AG04449 (cell line): ENCODE measurements at regions not wholly inside any gene's neighbourhood (a gene's known extent, or its start where the extent isn't known, plus 50 kb on each side); places are given as distances from the start of the nearest gene placed in this dataset.

ENCODE experiments used
- CTCF ChIA-PET: fragments of 350-600 bp; formaldehyde crosslinking; extraction: SDS; loops from one replicate; lab custom pipeline; 2021; ENCODE audit warnings: antibody characterized with exemption; lab: Yijun Ruan, JAX
- POLR2A ChIA-PET: fragments of 400-600, 350-600 bp; formaldehyde crosslinking; extraction: SDS; loops from one replicate; lab custom pipeline; 2020; ENCODE audit warnings: antibody characterized with exemption, inconsistent platforms; lab: Yijun Ruan, JAX
- DNase-seq: peaks from one replicate; pipeline ENCODE4 v3.0.0-alpha.2; 2010; ENCODE audit warnings: low read depth, low spot score
- H3K4me3 ChIP-seq: 2 replicates; pipeline ENCODE4 v1.5.1; 2011; ENCODE audit warnings: low read depth, mild to moderate bottlenecking, control low read depth, low read length
- CTCF ChIP-seq: IDR thresholded peaks from one replicate; pipeline ENCODE4 v1.5.1; 2011; ENCODE audit warnings: mild to moderate bottlenecking, moderate library complexity, low read length, control low read depth, inconsistent platforms; ENCODE audit not compliant: insufficient read depth; ENCODE audit errors: missing control alignments

GRCh38 chr14:82354126-82354525 lies 820.5 kb upstream of the SEL1L start:
- no peak for TF ChIP-seq CTCF
- CTCF ChIA-PET = no interaction called here
- POLR2A ChIA-PET = no interaction called here
- no peak for DNase-seq
- no peak overlapping the region for H3K4me3 ChIP-seq

GRCh38 chr14:82359201-82359600 lies 825.5 kb upstream of the SEL1L start:
- no peak for TF ChIP-seq CTCF
- H3K4me3 ChIP-seq = no peak overlapping the region
- DNase-seq = no peak
- POLR2A ChIA-PET = no interaction called here
- CTCF ChIA-PET = no interaction called here

DNA sequence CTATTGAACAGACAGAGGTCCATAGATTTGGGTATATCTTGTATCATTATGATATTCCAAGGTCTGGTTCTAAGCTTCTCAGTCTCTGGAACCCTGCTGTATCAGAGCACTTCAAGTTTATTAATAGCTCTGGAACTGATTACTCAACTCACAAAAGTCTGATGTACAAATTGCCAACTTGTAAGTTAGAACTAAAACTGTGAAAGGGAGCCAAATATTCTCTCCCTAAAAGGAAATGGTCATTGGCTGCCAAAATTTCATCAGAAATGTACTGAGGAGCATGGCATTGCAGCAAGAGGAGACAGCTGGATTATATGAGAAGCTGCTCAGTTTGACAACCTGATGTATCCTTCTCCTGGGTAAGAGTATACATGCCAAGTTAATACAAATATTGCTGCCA lies 828.8 kb upstream of the SEL1L start:
- ChIA-PET POLR2A (no interaction called here), CTCF (no interaction called here)
- no peak overlapping the region for H3K4me3 ChIP-seq
- no peak for DNase-seq
- TF ChIP-seq CTCF = no peak

DNA sequence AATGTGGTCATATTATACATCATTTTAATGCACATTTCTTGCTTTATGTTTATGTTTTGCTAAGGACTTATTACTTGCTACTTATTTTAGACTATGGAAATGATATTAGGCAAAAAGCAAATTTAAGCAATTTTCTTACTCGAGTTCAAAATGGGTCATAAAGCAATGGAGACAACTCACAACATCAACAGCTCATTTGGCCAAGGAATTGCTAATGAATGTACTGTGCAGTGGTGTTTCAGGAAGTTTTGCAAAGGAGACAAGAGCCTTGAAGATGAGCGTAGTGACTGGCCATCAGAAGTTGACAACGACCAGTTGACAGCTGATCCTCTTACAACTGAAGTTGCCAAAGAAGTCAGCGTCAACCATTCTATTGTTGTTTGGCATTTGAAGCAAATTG lies 831.8 kb upstream of the SEL1L start:
- DNase-seq = no peak
- CTCF ChIA-PET = no interaction called here
- POLR2A ChIA-PET = no interaction called here
- no peak for TF ChIP-seq CTCF
- H3K4me3 ChIP-seq = no peak overlapping the region

- POLR2A ChIA-PET = no interaction called here
- CTCF ChIA-PET = no interaction called here
- H3K4me3 ChIP-seq = no peak overlapping the region
- no peak for DNase-seq
- no peak for TF ChIP-seq CTCF
Measured at GRCh38 chr14:82366803-82367202, 833.1 kb upstream of the SEL1L start.

DNA sequence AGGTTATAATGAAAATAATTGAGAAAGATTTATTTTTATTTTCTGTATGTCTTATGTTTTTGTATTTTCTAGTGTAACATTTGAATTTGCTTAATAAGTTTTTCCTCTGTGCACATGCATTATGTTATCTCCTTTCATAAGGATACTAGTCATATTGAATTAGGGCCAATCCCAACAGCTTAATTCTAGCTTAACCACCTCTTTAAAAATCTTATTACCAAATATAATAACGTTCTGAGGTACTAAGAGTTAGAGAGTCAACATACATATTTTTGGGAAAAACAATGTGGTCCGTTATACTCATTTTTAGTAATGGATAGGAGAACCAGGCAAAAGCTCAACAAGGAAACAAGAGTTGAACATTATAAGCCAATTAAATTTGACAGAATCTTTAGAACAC lies 845.6 kb upstream of the SEL1L start:
- ChIA-PET CTCF (no interaction called here), POLR2A (no interaction called here)
- no peak for TF ChIP-seq CTCF
- no peak overlapping the region for H3K4me3 ChIP-seq
- DNase-seq = no peak
